ENCODE measurements at regions not wholly inside any gene's neighbourhood (a gene's known extent, or its start where the extent isn't known, plus 50 kb on each side); places are given as distances from the start of the nearest gene placed in this dataset.

DNA sequence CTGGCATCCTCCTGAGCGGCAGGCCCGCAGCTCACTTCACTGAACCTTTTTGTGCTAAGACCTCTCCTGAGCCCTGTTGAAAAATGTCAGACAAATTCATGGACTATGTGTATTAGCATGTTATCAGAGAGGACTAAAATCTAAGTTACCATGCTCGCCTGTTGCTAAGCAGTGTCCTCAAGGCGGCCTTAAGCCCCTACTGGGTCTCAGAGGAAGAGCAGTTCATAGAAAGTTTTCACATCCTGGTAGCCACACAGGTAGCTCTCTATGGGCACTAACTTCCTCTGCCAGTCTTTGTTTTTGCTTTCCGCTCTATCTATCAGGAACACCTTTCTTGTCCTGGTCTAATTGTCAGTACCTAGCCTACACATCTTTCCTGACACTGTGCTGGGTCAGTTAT is 306.6 kb upstream of the MIS18BP1 start:
- POLR2A ChIA-PET: no interaction called here
- RAD21 ChIA-PET (ENCODE audit: low non-redundant PET in 1 of 2, low total read pairs in 2 of 2, uncharacterized antibody in 2 of 2, unreplicated experiment in 2 of 2): no interaction called here
- no peaks in the 10 kb centered on the region for H3K36me3 ChIP-seq (ENCODE audit: control insufficient read depth in 1 of 2, insufficient read depth in 2 of 2, low read length in 2 of 2)

GRCh38 chr14:45558183-45558582 is 305.2 kb upstream of the MIS18BP1 start:
- CTCF ChIA-PET: no interaction called here
- H3K27ac ChIP-seq (ENCODE audit: low read depth, low read length): no peak overlapping the region
- no peak overlapping the region for H3K9ac ChIP-seq (ENCODE audit: low read length)
- RAD21 ChIA-PET (ENCODE audit: low non-redundant PET in 1 of 2, low total read pairs in 2 of 2, uncharacterized antibody in 2 of 2, unreplicated experiment in 2 of 2): no interaction called here
- H2AFZ ChIP-seq (ENCODE audit: low read depth, low read length, poor library complexity, severe bottlenecking): no peak overlapping the region
- H3K4me2 ChIP-seq (ENCODE audit: low read length): no peak overlapping the region
- no peaks in the 10 kb centered on the region for H3K27me3 ChIP-seq (ENCODE audit: insufficient read depth, low read length)
- H3K9me2 ChIP-seq (ENCODE audit: insufficient read depth): no peaks in the 10 kb centered on the region
- no peaks in the 10 kb centered on the region for H3K79me2 ChIP-seq (ENCODE audit: insufficient read depth, low read length)
- H3K4me1 ChIP-seq (ENCODE audit: control insufficient read depth in 1 of 2, insufficient read depth in 2 of 2, low read length in 2 of 2): no peaks in the 10 kb centered on the region
- DNase-seq (ENCODE audit: low read depth, low spot score) (no peak), ATAC-seq (no peak)
- no peaks in the 10 kb centered on the region for H3K36me3 ChIP-seq (ENCODE audit: control insufficient read depth in 1 of 2, insufficient read depth in 2 of 2, low read length in 2 of 2)
- H3K9me3 ChIP-seq (ENCODE audit: control insufficient read depth in 1 of 2, insufficient read depth in 1 of 2, low read depth in 1 of 2, low read length in 2 of 2): no peaks in the 10 kb centered on the region
- intact Hi-C loops (cut with micrococcal nuclease): no loop called here
- POLR2A ChIA-PET: no interaction called here
- no peak overlapping the region for H3K4me3 ChIP-seq (replicated peaks in 1 of 2; ENCODE audit: low read depth in 1 of 2, low read length in 2 of 2)
- BruUV-seq (replicated peaks): no TSS peak
- H4K20me1 ChIP-seq (ENCODE audit: insufficient read depth): no peaks in the 10 kb centered on the region
- TF ChIP-seq ATF3 (IDR thresholded peaks at IDR 0.05) (no peak), CBX3 (IDR thresholded peaks at IDR 0.05; ENCODE audit: low read depth) (no peak), SP1 (IDR thresholded peaks at IDR 0.05; ENCODE audit: low read depth) (no peak), CTCF (IDR thresholded peaks at IDR 0.05 in 2 of 3, conservative IDR thresholded peaks at IDR 0.05 in 1 of 3; ENCODE audit: borderline replicate concordance in 1 of 3, insufficient read depth in 1 of 3, low read depth in 2 of 3, low read length in 2 of 3) (no peak), RAD21 (IDR thresholded peaks at IDR 0.05; ENCODE audit: low read depth) (no peak), ELF1 (IDR thresholded peaks at IDR 0.05; ENCODE audit: borderline replicate concordance, low read depth) (no peak), TCF7L2 (IDR thresholded peaks at IDR 0.05; ENCODE audit: borderline replicate concordance, extremely low read depth, insufficient read depth, insufficient read length) (no peak), EGR1 (IDR thresholded peaks at IDR 0.05; ENCODE audit: low read depth) (no peak), CEBPB (IDR thresholded peaks at IDR 0.05; ENCODE audit: low read depth) (no peak), YY1 (IDR thresholded peaks at IDR 0.05; ENCODE audit: extremely low read depth, insufficient replicate concordance, low read depth, low read length) (no peak), ZNF274 (IDR thresholded peaks at IDR 0.05; ENCODE audit: low read depth, low read length) (no peak), SIN3A (IDR thresholded peaks at IDR 0.05; ENCODE audit: low read depth) (no peak)
- TF ChIP-seq, protein P1, sequence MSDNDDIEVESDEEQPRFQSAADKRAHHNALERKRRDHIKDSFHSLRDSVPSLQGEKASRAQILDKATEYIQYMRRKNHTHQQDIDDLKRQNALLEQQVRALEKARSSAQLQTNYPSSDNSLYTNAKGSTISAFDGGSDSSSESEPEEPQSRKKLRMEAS (IDR thresholded peaks at IDR 0.05): no peak

More for the DNA sequence above, 306.6 kb upstream of the MIS18BP1 start:
- no peaks in the 10 kb centered on the region for H3K9me2 ChIP-seq (ENCODE audit: insufficient read depth)
- ATAC-seq (no peak), DNase-seq (ENCODE audit: low read depth, low spot score) (no peak)
- TF ChIP-seq CTCF (IDR thresholded peaks at IDR 0.05 in 2 of 3, conservative IDR thresholded peaks at IDR 0.05 in 1 of 3; ENCODE audit: borderline replicate concordance in 1 of 3, insufficient read depth in 1 of 3, low read depth in 2 of 3, low read length in 2 of 3) (0 out of 6 replicates have a peak, but pooled peaks of 1 of the 3 experiments have one; percentile 8), RAD21 (IDR thresholded peaks at IDR 0.05; ENCODE audit: low read depth) (no peak)
- CTCF ChIA-PET: no interaction called here
- H4K20me1 ChIP-seq (ENCODE audit: insufficient read depth): no peaks in the 10 kb centered on the region
- intact Hi-C loops (cut with micrococcal nuclease): no loop called here
- H2AFZ ChIP-seq (ENCODE audit: low read depth, low read length, poor library complexity, severe bottlenecking): no peak overlapping the region
- BruUV-seq (replicated peaks): no TSS peak
- no peaks in the 10 kb centered on the region for H3K79me2 ChIP-seq (ENCODE audit: insufficient read depth, low read length)
- H3K4me3 ChIP-seq (replicated peaks in 1 of 2; ENCODE audit: low read depth in 1 of 2, low read length in 2 of 2): no peak overlapping the region
- no peaks in the 10 kb centered on the region for H3K9me3 ChIP-seq (ENCODE audit: control insufficient read depth in 1 of 2, insufficient read depth in 1 of 2, low read depth in 1 of 2, low read length in 2 of 2)
- H3K9ac ChIP-seq (ENCODE audit: low read length): no peak overlapping the region
- H3K27me3 ChIP-seq (ENCODE audit: insufficient read depth, low read length): no peaks in the 10 kb centered on the region
- no peaks in the 10 kb centered on the region for H3K4me1 ChIP-seq (ENCODE audit: control insufficient read depth in 1 of 2, insufficient read depth in 2 of 2, low read length in 2 of 2)
- no peak overlapping the region for H3K27ac ChIP-seq (ENCODE audit: low read depth, low read length)
- no peak overlapping the region for H3K4me2 ChIP-seq (ENCODE audit: low read length)
